Mesothelial cell of epicardium (in vitro differentiated cells): ENCODE measurements at regions not wholly inside any gene's neighbourhood (a gene's known extent, or its start where the extent isn't known, plus 50 kb on each side); places are given as distances from the start of the nearest gene placed in this dataset.
"Not testable (repeated sequence)": the region's sequence is repeated elsewhere in the genome, so short reads cannot be mapped to it uniquely, and the experiment has no call there.

Experiments
- DNase-seq, 2 experiments: peaks; one replicate each; pipeline ENCODE4 v3.0.0; 2021; ENCODE audit warnings: low spot score in 2 of 2; ENCODE audit not compliant: unreplicated experiment in 2 of 2
- H3K27ac Mint-ChIP-seq: 2 replicates; pipeline ENCODE4 v1.8.0; 2021; ENCODE audit warnings: mixed read lengths
- H3K27me3 Mint-ChIP-seq: 2 replicates; pipeline ENCODE4 v1.8.0; 2021; ENCODE audit warnings: low read depth, mixed read lengths
- H3K36me3 Mint-ChIP-seq: 2 replicates; pipeline ENCODE4 v1.8.0; 2021; ENCODE audit warnings: mixed read lengths
- H3K4me1 Mint-ChIP-seq: 2 replicates; pipeline ENCODE4 v1.8.0; 2021; ENCODE audit warnings: mixed read lengths
- H3K4me3 Mint-ChIP-seq: 2 replicates; pipeline ENCODE4 v1.8.0; 2021; ENCODE audit warnings: mild to moderate bottlenecking, moderate library complexity, mixed read lengths
- H3K9me3 Mint-ChIP-seq: 2 replicates; pipeline ENCODE4 v1.8.0; 2021; ENCODE audit warnings: mixed read lengths
- CTCF ChIP-seq: fragments of 200-600 bp; sonication (generic); IDR thresholded peaks from one replicate; pipeline ENCODE4 v1.5.0; 2021; ENCODE audit warnings: antibody characterized with exemption; ENCODE audit not compliant: unreplicated experiment

GRCh38 chr2:101630224-101630949, 67.1 kb upstream of the MAP4K4 start:
- H3K27ac Mint-ChIP-seq, result no peak overlapping the region

GRCh38 chr2:101628030-101628392, 69.5 kb upstream of the MAP4K4 start:
- no peak for DNase-seq
- Mint-ChIP-seq H3K27me3 (no peaks in the 10 kb centered on the region), H3K36me3 (no peaks in the 10 kb centered on the region)

More at GRCh38 chr2:101630224-101630949, 67.1 kb upstream of the MAP4K4 start:
- no peak overlapping the region for H3K4me3 Mint-ChIP-seq
- no peaks in the 10 kb centered on the region for H3K9me3 Mint-ChIP-seq
- no peaks in the 10 kb centered on the region for H3K4me1 Mint-ChIP-seq
- DNase-seq, result no peak
- no peak for TF ChIP-seq CTCF
- H3K27me3 Mint-ChIP-seq, result no peaks in the 10 kb centered on the region
- no peaks in the 10 kb centered on the region for H3K36me3 Mint-ChIP-seq

GRCh38 chr2:101627285-101628029, 70.0 kb upstream of the MAP4K4 start:
- H3K4me3 Mint-ChIP-seq, result no peak overlapping the region
- no peak for DNase-seq
- H3K9me3 Mint-ChIP-seq, result no peaks in the 10 kb centered on the region
- no peaks in the 10 kb centered on the region for H3K4me1 Mint-ChIP-seq
- TF ChIP-seq CTCF, result no peak
- no peaks in the 10 kb centered on the region for H3K27me3 Mint-ChIP-seq
- H3K36me3 Mint-ChIP-seq, result no peaks in the 10 kb centered on the region
- no peak overlapping the region for H3K27ac Mint-ChIP-seq

More at GRCh38 chr2:101628030-101628392, 69.5 kb upstream of the MAP4K4 start:
- Mint-ChIP-seq H3K9me3 (no peaks in the 10 kb centered on the region), H3K4me3 (no peak overlapping the region), H3K4me1 (no peaks in the 10 kb centered on the region), H3K27ac (no peak overlapping the region)
- TF ChIP-seq CTCF, result no peak

GRCh38 chr2:101625814-101626213, 71.7 kb upstream of the MAP4K4 start:
- not testable (repeated sequence) for H3K4me3 Mint-ChIP-seq, H3K27ac Mint-ChIP-seq, H3K9me3 Mint-ChIP-seq, H3K4me1 Mint-ChIP-seq, DNase-seq, H3K36me3 Mint-ChIP-seq, H3K27me3 Mint-ChIP-seq

- H3K9me3 Mint-ChIP-seq, result no peaks in the 10 kb centered on the region
- no peak overlapping the region for H3K4me3 Mint-ChIP-seq
- no peak for DNase-seq
- no peaks in the 10 kb centered on the region for H3K4me1 Mint-ChIP-seq
- no peak overlapping the region for H3K27ac Mint-ChIP-seq
- no peaks in the 10 kb centered on the region for H3K27me3 Mint-ChIP-seq
- H3K36me3 Mint-ChIP-seq, result no peaks in the 10 kb centered on the region
- TF ChIP-seq CTCF, result no peak
These were observed 72.1 kb upstream of the MAP4K4 start for GRCh38 chr2:101625387-101625786.

GRCh38 chr2:101624706-101625332, 72.7 kb upstream of the MAP4K4 start:
- no peak for TF ChIP-seq CTCF
- Mint-ChIP-seq H3K4me1 (no peaks in the 10 kb centered on the region), H3K27me3 (no peaks in the 10 kb centered on the region), H3K36me3 (no peaks in the 10 kb centered on the region), H3K27ac (no peak overlapping the region), H3K9me3 (no peaks in the 10 kb centered on the region), H3K4me3 (no peak overlapping the region)
- DNase-seq, result no peak
